Transverse colon (tissue), 4 donors: ENCODE measurements at regions not wholly inside any gene's neighbourhood (a gene's known extent, or its start where the extent isn't known, plus 50 kb on each side); places are given as distances from the start of the nearest gene placed in this dataset.

ENCODE experiments used
- EP300 ChIP-seq: sonication (generic); formaldehyde crosslinking; IDR thresholded peaks from one replicate; pipeline ENCODE4 v1.6.1; 2017; ENCODE audit warnings: antibody characterized with exemption, low read depth
- POLR2A ChIP-seq: fragments of 450-650 bp; IDR thresholded peaks from one replicate; pipeline ENCODE4 v1.6.1; 2016; ENCODE audit warnings: antibody characterized with exemption, mild to moderate bottlenecking, moderate library complexity
- POLR2AphosphoS5 ChIP-seq, 3 donors: sonication (generic); formaldehyde crosslinking; IDR thresholded peaks; one replicate each; pipeline ENCODE4 v1.6.1; 2016; ENCODE audit warnings: antibody characterized with exemption in 3 of 3
- TF ChIP-seq, protein P1 (sequence below), 5 experiments: fragments of 200-600 bp in 3 of 5; fragments of 450-650 bp in 2 of 5; sonication (generic) in 3 of 5; IDR thresholded peaks; 1 replicate in 2 of 5; 2 replicates in 3 of 5; pipeline ENCODE4 v1.5.1; 2016 to 2017; ENCODE audit warnings: antibody characterized with exemption in 5 of 5, inconsistent platforms in 3 of 5, mild to moderate bottlenecking in 2 of 5, moderate library complexity in 1 of 5

DNA sequence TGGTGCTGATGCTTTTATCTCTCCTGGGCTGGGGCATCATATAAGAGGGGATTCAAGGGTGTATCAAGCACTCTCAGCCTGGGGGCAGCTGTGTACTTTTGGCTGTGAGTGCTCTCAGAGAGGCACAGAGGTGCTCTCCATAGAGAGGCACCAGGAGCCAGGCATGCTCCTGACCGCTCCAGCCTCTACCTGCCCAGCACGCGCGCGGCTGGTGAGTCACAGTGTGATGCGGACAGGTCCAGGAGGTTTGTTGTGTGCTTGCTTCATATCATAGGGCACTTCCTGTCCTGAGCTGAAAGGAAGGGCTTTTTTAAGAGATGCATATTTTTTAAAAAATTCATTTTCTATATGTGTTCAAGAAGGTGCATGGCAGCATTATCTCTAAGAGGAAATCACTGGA, 93.6 kb upstream of the BCAR3 start:
- TF ChIP-seq, protein P1, sequence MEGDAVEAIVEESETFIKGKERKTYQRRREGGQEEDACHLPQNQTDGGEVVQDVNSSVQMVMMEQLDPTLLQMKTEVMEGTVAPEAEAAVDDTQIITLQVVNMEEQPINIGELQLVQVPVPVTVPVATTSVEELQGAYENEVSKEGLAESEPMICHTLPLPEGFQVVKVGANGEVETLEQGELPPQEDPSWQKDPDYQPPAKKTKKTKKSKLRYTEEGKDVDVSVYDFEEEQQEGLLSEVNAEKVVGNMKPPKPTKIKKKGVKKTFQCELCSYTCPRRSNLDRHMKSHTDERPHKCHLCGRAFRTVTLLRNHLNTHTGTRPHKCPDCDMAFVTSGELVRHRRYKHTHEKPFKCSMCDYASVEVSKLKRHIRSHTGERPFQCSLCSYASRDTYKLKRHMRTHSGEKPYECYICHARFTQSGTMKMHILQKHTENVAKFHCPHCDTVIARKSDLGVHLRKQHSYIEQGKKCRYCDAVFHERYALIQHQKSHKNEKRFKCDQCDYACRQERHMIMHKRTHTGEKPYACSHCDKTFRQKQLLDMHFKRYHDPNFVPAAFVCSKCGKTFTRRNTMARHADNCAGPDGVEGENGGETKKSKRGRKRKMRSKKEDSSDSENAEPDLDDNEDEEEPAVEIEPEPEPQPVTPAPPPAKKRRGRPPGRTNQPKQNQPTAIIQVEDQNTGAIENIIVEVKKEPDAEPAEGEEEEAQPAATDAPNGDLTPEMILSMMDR (IDR thresholded peaks at IDR 0.05) = no peak
- TF ChIP-seq POLR2A (no peak), POLR2AphosphoS5 (IDR thresholded peaks at IDR 0.05) (no peak), EP300 (no peak)
